ENCODE measurements at regions not wholly inside any gene's neighbourhood (a gene's known extent, or its start where the extent isn't known, plus 50 kb on each side); places are given as distances from the start of the nearest gene placed in this dataset.

- intact Hi-C loops (cut with micrococcal nuclease) (no loop called here), in situ Hi-C loops (cut with MboI; ENCODE audit: low sequenced_read_pairs) (no loop called here), dilution Hi-C loops (cut with HindIII; ENCODE audit: low sequenced_read_pairs, unreplicated experiment) (no loop called here)
- no peak for TF ChIP-seq SMC3 (IDR thresholded peaks at IDR 0.05; ENCODE audit: low read depth, low read length)
- TF ChIP-seq, protein P1, sequence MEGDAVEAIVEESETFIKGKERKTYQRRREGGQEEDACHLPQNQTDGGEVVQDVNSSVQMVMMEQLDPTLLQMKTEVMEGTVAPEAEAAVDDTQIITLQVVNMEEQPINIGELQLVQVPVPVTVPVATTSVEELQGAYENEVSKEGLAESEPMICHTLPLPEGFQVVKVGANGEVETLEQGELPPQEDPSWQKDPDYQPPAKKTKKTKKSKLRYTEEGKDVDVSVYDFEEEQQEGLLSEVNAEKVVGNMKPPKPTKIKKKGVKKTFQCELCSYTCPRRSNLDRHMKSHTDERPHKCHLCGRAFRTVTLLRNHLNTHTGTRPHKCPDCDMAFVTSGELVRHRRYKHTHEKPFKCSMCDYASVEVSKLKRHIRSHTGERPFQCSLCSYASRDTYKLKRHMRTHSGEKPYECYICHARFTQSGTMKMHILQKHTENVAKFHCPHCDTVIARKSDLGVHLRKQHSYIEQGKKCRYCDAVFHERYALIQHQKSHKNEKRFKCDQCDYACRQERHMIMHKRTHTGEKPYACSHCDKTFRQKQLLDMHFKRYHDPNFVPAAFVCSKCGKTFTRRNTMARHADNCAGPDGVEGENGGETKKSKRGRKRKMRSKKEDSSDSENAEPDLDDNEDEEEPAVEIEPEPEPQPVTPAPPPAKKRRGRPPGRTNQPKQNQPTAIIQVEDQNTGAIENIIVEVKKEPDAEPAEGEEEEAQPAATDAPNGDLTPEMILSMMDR (conservative IDR thresholded peaks at IDR 0.05; ENCODE audit: low read depth, low read length), result no peak
- no peak for TF ChIP-seq BHLHE40 (IDR thresholded peaks at IDR 0.05; ENCODE audit: low read depth, low read length)
- TF ChIP-seq MAZ (IDR thresholded peaks at IDR 0.05; ENCODE audit: borderline replicate concordance, low read depth, low read length), result no peak
- BruUV-seq (replicated peaks), result no TSS peak
- Histone ChIP-seq H3K27me3 (ENCODE audit: control insufficient read depth, insufficient read depth, low read length) (no peaks in the 10 kb centered on the region), H3K23ac (ENCODE audit: low read depth, low read length) (no peak overlapping the region), H4K8ac (ENCODE audit: low read depth in 2 of 2, low read length in 2 of 2) (no peak overlapping the region), H3K4me1 (ENCODE audit: control insufficient read depth, insufficient read depth, low read length) (no peaks in the 10 kb centered on the region), H4K5ac (ENCODE audit: low read depth, low read length) (no peak overlapping the region), H4K91ac (ENCODE audit: insufficient read depth, low read depth, low read length) (no peak overlapping the region), H3K4me3 (ENCODE audit: insufficient read depth, low read depth, low read length) (no peak overlapping the region), H2AK9ac (replicated peaks; ENCODE audit: low read depth, low read length, poor library complexity) (no peak overlapping the region), H2AFZ (replicated peaks; ENCODE audit: low read length, poor library complexity) (no peak overlapping the region), H3K36me3 (ENCODE audit: control insufficient read depth, insufficient read depth, low read length) (no peaks in the 10 kb centered on the region), H2BK20ac (ENCODE audit: low read depth, low read length) (no peak overlapping the region), H2BK15ac (ENCODE audit: low read depth, low read length) (no peak overlapping the region), H3K56ac (ENCODE audit: extremely low read depth, insufficient read depth, low read length) (no peak overlapping the region), H2BK5ac (ENCODE audit: low read depth, low read length, poor library complexity, severe bottlenecking) (no peak overlapping the region), H3K9me1 (ENCODE audit: insufficient read depth, low read length) (no peaks in the 10 kb centered on the region), H3K79me1 (ENCODE audit: low read depth in 1 of 2, low read length in 2 of 2) (no peaks in the 10 kb centered on the region), H3K18ac (ENCODE audit: low read depth, low read length) (no peak overlapping the region), H3K4me2 (ENCODE audit: low read depth, low read length) (no peak overlapping the region), H2AK5ac (ENCODE audit: low read depth, low read length) (no peak overlapping the region), H3K27ac (ENCODE audit: insufficient read depth, low read length) (no peak overlapping the region), H3K9me3 (ENCODE audit: control insufficient read depth, insufficient read depth, low read length) (no peaks in the 10 kb centered on the region), H4K20me1 (ENCODE audit: insufficient read depth, low read length) (no peaks in the 10 kb centered on the region), H3K14ac (replicated peaks; ENCODE audit: low read depth, low read length) (no peak overlapping the region), H2BK120ac (ENCODE audit: low read depth, low read length) (no peak overlapping the region), H3K4ac (ENCODE audit: low read depth, low read length) (no peak overlapping the region), H3K9ac (ENCODE audit: low read depth, low read length) (no peak overlapping the region)
- ATAC-seq (ENCODE audit: low read depth) (no peak), DNase-seq (no peak)
- CTCF ChIA-PET, result no interaction called here
- POLR2A ChIA-PET (ENCODE audit: unreplicated experiment), result no interaction called here
- no CpG with 5 or more reads among the region's 3 CpGs for WGBS, 2 experiments (ENCODE audit: extremely low coverage in 2 of 2, insufficient read length in 1 of 2)
Observed at GRCh38 chr10:9510626-9511025, 1456.1 kb downstream of the GATA3 start.

Data from IMR-90 (cell line).